Activated T-cell treated with anti-CD3 and anti-CD28 coated beads, Interleukin-2, amount 50 U/mL, for 24 hours (primary cell): ENCODE measurements at regions not wholly inside any gene's neighbourhood (a gene's known extent, or its start where the extent isn't known, plus 50 kb on each side); places are given as distances from the start of the nearest gene placed in this dataset.

Source experiments
- DNase-seq: peaks from one replicate; pipeline ENCODE4 v3.0.0-alpha.2; 2020
- H3K27ac Mint-ChIP-seq: 2 replicates; pipeline ENCODE4 v1.8.0; 2020; ENCODE audit warnings: mild to moderate bottlenecking, mixed read lengths
- H3K27me3 Mint-ChIP-seq: 2 replicates; pipeline ENCODE4 v1.8.0; 2020; ENCODE audit warnings: mixed read lengths
- H3K36me3 Mint-ChIP-seq: 2 replicates; pipeline ENCODE4 v1.8.0; 2020; ENCODE audit warnings: low read depth, mixed read lengths
- H3K4me1 Mint-ChIP-seq: 2 replicates; pipeline ENCODE4 v1.8.0; 2020; ENCODE audit warnings: low read depth, mixed read lengths
- H3K4me3 Mint-ChIP-seq: 2 replicates; pipeline ENCODE4 v1.8.0; 2020; ENCODE audit warnings: mild to moderate bottlenecking, moderate library complexity, mixed read lengths
- H3K9me3 Mint-ChIP-seq: 2 replicates; pipeline ENCODE4 v1.8.0; 2020; ENCODE audit warnings: mixed read lengths

GRCh38 chr2:16050908-16051489, 110.6 kb downstream of the MYCN start:
- no peak for DNase-seq
- H3K4me3 Mint-ChIP-seq, result no peak overlapping the region
- no peaks in the 10 kb centered on the region for H3K36me3 Mint-ChIP-seq
- H3K4me1 Mint-ChIP-seq, result peaks cover under 1% of the 10 kb centered on the region
- peaks cover 7% of the 10 kb centered on the region for H3K27me3 Mint-ChIP-seq
- no peak overlapping the region for H3K27ac Mint-ChIP-seq
- H3K9me3 Mint-ChIP-seq, result peaks cover 3% of the 10 kb centered on the region

DNA sequence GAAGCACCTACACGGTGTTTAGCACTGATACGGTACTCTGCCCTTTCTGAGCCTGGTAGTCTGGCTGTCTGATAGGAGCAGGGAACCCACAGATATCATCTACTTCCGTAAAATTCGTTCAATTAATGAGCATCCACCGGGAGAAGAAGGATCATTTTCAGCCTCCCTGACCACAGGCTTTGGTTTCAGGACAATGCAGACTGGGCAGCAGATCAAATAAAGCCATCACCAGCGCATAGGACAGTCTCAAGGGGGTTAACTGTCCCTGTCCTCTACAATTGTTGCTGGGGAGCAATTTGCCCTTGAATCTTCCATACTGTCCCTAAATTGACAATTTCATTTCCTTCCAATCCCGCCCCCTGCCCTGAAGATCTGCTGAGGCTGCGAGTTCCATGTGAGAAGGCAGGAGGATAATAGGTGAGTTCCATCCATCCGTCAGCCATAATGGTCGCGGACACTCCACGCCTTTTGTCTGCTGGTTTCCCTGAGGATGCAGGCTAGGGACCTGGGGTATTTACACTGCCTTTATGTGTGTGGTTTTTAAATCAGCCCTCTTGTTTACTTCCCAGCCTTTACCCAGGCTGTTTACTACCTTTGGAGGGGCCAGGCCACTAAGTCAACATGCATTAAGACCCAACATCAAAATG, 110.0 kb downstream of the MYCN start:
- H3K4me1 Mint-ChIP-seq, result no peaks in the 10 kb centered on the region
- no peaks in the 10 kb centered on the region for H3K36me3 Mint-ChIP-seq
- no peak overlapping the region for H3K4me3 Mint-ChIP-seq
- H3K27ac Mint-ChIP-seq, result no peak overlapping the region
- H3K27me3 Mint-ChIP-seq, result peaks cover 7% of the 10 kb centered on the region
- DNase-seq, result no peak
- H3K9me3 Mint-ChIP-seq, result peaks cover 3% of the 10 kb centered on the region

- Mint-ChIP-seq H3K9me3 (peaks cover 3% of the 10 kb centered on the region), H3K27me3 (peaks cover 7% of the 10 kb centered on the region), H3K36me3 (no peaks in the 10 kb centered on the region), H3K4me3 (no peak overlapping the region), H3K27ac (no peak overlapping the region), H3K4me1 (no peaks in the 10 kb centered on the region)
- no peak for DNase-seq
Measured at GRCh38 chr2:16049406-16049805, 109.1 kb downstream of the MYCN start.

DNA sequence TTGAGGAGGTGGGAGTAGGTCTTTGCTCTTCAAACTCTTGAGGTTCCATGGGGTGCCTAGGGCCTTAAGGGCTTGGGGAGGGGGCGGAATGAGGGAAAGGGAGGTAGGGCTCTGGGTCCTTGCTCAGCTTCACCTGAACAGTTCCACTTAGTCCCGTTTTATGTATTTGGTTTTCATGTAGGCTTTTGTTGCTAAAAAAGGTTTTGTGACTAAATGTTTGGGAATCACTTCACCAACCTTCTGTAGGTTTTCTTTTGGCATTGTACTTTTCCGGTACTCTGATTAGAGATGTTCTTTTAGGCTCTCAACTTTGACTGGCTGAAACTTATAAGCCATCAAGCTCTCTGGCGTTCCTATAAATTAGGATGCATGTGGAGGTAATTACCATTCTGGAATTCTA, 108.1 kb downstream of the MYCN start:
- no peak overlapping the region for H3K4me3 Mint-ChIP-seq
- DNase-seq, result no peak
- H3K27ac Mint-ChIP-seq, result no peak overlapping the region
- peaks cover 3% of the 10 kb centered on the region for H3K9me3 Mint-ChIP-seq
- H3K36me3 Mint-ChIP-seq, result no peaks in the 10 kb centered on the region
- H3K4me1 Mint-ChIP-seq, result no peaks in the 10 kb centered on the region
- peaks cover 7% of the 10 kb centered on the region for H3K27me3 Mint-ChIP-seq

- no peak overlapping the region for H3K4me3 Mint-ChIP-seq
- H3K27ac Mint-ChIP-seq, result no peak overlapping the region
- peaks cover 3% of the 10 kb centered on the region for H3K9me3 Mint-ChIP-seq
- no peaks in the 10 kb centered on the region for H3K4me1 Mint-ChIP-seq
- H3K36me3 Mint-ChIP-seq, result no peaks in the 10 kb centered on the region
- DNase-seq, result no peak
- peaks cover 7% of the 10 kb centered on the region for H3K27me3 Mint-ChIP-seq
Measured at GRCh38 chr2:16047701-16048100, 107.4 kb downstream of the MYCN start.

- no peaks in the 10 kb centered on the region for H3K4me1 Mint-ChIP-seq
- H3K9me3 Mint-ChIP-seq, result peaks cover 3% of the 10 kb centered on the region
- peaks cover 12% of the 10 kb centered on the region for H3K27me3 Mint-ChIP-seq
- no peak overlapping the region for H3K27ac Mint-ChIP-seq
- H3K36me3 Mint-ChIP-seq, result no peaks in the 10 kb centered on the region
- no peak for DNase-seq
- no peak overlapping the region for H3K4me3 Mint-ChIP-seq
Measured at GRCh38 chr2:16046649-16047048, 106.3 kb downstream of the MYCN start.

- DNase-seq, result no peak
Measured at GRCh38 chr2:16045653-16046352, 105.5 kb downstream of the MYCN start.

DNA sequence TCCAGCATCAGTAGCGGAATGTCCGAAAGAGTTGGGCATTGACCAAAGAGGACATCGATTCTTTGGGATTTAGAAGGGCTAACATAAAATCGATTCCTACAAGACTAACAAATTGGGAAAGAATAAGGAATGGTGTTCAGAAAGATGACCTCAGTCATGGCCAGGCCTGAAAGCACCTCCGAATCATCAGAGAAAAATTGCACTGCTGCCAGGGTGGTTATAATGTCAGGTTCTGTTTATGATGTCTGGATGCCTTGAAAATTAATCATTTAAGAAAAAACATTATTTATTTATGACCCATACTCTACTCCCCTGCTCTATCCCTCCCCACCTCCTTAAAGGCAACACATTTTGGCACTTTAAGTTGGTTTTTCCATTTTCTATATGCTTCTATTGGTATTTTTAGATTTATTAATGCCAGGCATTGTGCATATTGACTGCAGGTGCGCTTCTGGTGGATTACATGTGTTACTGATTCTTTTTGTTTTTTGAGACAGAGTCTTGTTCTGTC, 104.7 kb downstream of the MYCN start:
- H3K4me1 Mint-ChIP-seq, result no peaks in the 10 kb centered on the region
- peaks cover 11% of the 10 kb centered on the region for H3K27me3 Mint-ChIP-seq
- H3K4me3 Mint-ChIP-seq, result no peak overlapping the region
- no peaks in the 10 kb centered on the region for H3K36me3 Mint-ChIP-seq
- no peak overlapping the region for H3K27ac Mint-ChIP-seq
- no peak for DNase-seq
- peaks cover 3% of the 10 kb centered on the region for H3K9me3 Mint-ChIP-seq

More at GRCh38 chr2:16045653-16046352, 105.5 kb downstream of the MYCN start:
- Mint-ChIP-seq H3K27me3 (peaks cover 12% of the 10 kb centered on the region), H3K9me3 (peaks cover 3% of the 10 kb centered on the region), H3K4me1 (no peaks in the 10 kb centered on the region), H3K4me3 (no peak overlapping the region), H3K27ac (no peak overlapping the region), H3K36me3 (no peaks in the 10 kb centered on the region)

- Mint-ChIP-seq H3K4me1 (no peaks in the 10 kb centered on the region), H3K9me3 (peaks cover 3% of the 10 kb centered on the region), H3K36me3 (no peaks in the 10 kb centered on the region), H3K27me3 (peaks cover 5% of the 10 kb centered on the region), H3K27ac (no peak overlapping the region), H3K4me3 (no peak overlapping the region)
- no peak for DNase-seq
Measured at GRCh38 chr2:16043627-16044026, 103.3 kb downstream of the MYCN start.

- H3K36me3 Mint-ChIP-seq, result no peaks in the 10 kb centered on the region
Measured at GRCh38 chr2:16043192-16043591, 102.8 kb downstream of the MYCN start.

DNA sequence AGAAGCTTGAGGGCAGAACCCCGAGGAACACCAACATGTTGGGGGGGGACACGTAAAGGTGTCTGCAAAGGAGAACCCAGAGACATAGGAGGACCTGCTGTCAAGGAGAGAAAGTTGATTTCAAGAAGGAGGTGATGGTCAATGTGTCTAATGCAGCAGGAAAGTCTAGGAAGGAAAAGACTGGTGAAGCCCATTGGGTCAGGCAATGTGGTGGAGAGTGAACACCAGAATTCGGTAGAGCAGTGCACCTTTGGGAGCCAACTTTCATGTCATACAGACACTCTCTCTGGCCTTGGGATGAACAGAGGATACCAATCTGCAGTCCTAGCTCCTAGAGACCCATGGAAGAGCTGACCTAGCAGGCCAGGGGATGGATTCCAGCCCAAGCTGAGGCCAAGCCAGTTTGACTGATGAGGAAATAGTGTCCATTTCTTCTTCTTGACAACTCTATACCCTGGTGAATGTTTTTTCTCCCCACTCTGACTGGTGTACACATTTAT, 101.9 kb downstream of the MYCN start:
- Mint-ChIP-seq H3K27me3 (peaks cover 5% of the 10 kb centered on the region), H3K9me3 (no peaks in the 10 kb centered on the region), H3K4me3 (no peak overlapping the region), H3K4me1 (no peaks in the 10 kb centered on the region), H3K36me3 (no peaks in the 10 kb centered on the region), H3K27ac (no peak overlapping the region)
- no peak for DNase-seq

More at GRCh38 chr2:16043192-16043591, 102.8 kb downstream of the MYCN start:
- Mint-ChIP-seq H3K4me3 (no peak overlapping the region), H3K4me1 (no peaks in the 10 kb centered on the region), H3K27ac (no peak overlapping the region), H3K9me3 (peaks cover 3% of the 10 kb centered on the region), H3K27me3 (peaks cover 5% of the 10 kb centered on the region)
- no peak for DNase-seq

- Mint-ChIP-seq H3K9me3 (no peaks in the 10 kb centered on the region), H3K36me3 (no peaks in the 10 kb centered on the region), H3K4me3 (no peak overlapping the region), H3K27ac (no peak overlapping the region), H3K4me1 (no peaks in the 10 kb centered on the region), H3K27me3 (peaks cover 5% of the 10 kb centered on the region)
- no peak for DNase-seq
Measured at GRCh38 chr2:16040271-16041010, 100.1 kb downstream of the MYCN start.

DNA sequence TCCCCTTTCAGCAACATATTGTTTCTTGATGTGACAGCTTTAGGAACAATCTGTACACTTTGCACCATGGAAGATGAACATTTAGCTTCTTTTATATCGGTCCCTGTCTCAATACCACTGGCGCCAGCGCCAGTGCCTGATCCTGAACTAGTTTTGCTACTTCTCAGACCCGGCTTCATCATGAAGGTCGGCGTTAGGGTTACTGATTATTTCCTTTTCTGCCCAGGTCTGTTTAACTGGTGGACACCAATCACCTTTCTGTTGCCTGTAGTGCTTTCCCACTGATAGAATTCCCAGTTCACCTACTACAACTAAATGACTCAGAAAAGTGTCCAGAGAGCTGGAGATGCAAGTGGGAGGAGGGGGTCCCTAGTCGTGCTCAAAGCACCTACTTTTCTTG, 99.5 kb downstream of the MYCN start:
- peaks cover 5% of the 10 kb centered on the region for H3K27me3 Mint-ChIP-seq
- H3K36me3 Mint-ChIP-seq, result no peaks in the 10 kb centered on the region
- no peak overlapping the region for H3K4me3 Mint-ChIP-seq
- H3K9me3 Mint-ChIP-seq, result no peaks in the 10 kb centered on the region
- no peaks in the 10 kb centered on the region for H3K4me1 Mint-ChIP-seq
- H3K27ac Mint-ChIP-seq, result no peak overlapping the region
- DNase-seq, result no peak

DNA sequence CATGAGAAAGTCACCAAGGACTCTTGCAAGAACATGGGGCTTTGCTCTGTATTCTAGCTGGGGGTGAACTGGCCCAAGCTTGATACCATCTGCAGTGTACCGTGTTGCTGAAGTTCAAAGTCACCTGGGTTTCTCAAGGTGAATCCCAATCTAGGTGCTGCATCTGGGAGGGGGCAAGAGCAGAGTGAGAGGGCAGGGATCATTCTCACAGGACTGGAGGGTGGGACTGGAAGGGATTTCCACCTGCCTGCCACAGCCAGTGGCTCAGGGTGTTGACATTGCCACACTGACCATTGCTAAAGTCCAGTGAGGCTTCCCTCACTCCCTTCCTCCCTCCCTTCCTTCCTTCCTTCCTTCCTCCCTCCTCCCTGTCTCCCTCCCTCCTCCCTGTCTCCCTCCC, 98.7 kb downstream of the MYCN start:
- no peaks in the 10 kb centered on the region for H3K4me1 Mint-ChIP-seq
- H3K36me3 Mint-ChIP-seq, result no peaks in the 10 kb centered on the region
- DNase-seq, result no peak
- no peak overlapping the region for H3K27ac Mint-ChIP-seq
- H3K27me3 Mint-ChIP-seq, result peaks cover 5% of the 10 kb centered on the region
- H3K9me3 Mint-ChIP-seq, result no peaks in the 10 kb centered on the region
- H3K4me3 Mint-ChIP-seq, result no peak overlapping the region
